GM21825 (cell line): ENCODE measurements at regions not wholly inside any gene's neighbourhood (a gene's known extent, or its start where the extent isn't known, plus 50 kb on each side); places are given as distances from the start of the nearest gene placed in this dataset.

Experiments
- ATAC-seq: cut with Tn5 transposase; IDR thresholded peaks from one replicate; pipeline ENCODE4 v1.9.1; 2021; ENCODE audit warnings: mild to moderate bottlenecking, moderate library complexity; ENCODE audit not compliant: unreplicated experiment

- ATAC-seq = no peak
Measured at GRCh38 chr18:73924307-73924706, 223.3 kb downstream of the FBXO15 start.

- ATAC-seq = no peak
Measured at GRCh38 chr18:73923866-73924265, 223.8 kb downstream of the FBXO15 start.

DNA sequence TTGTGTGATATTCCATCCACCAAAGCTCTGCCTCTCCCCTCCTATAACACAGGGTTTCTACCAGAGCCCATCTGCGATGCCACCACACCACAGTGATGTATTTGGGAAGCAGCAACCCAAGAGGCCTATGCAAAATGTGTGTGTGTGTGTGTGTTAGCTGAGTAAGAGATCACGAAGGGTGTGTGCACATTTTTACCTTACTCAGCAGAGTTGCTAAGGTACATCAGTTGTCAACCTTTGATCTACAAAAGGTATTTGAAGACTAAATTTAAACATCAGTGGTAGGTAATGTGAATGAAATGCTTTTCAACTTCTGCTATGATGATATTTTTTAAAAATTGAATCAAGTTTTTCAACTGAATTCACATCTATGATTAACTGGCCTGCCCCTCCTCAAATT, 227.6 kb downstream of the FBXO15 start:
- no peak for ATAC-seq

GRCh38 chr18:73918816-73919215, 228.8 kb downstream of the FBXO15 start:
- no peak for ATAC-seq

DNA sequence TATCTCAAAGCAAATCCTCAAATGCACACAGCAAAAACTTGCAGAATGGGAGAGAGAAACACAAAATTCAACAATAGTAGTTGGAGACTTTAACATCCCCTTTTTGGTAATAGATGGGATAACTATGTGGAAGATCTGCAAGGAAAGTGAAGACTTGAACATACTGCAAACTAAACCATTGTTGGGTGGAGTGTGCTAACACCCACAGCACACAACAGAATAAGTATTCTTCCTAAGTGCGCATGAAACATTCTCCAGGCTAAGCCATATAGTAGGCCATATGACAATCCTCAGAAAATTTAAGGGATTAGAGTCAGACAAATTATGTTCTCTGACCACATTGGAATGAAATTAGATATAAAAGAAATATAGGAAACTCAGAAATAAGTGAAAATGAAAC, 230.6 kb downstream of the FBXO15 start:
- ATAC-seq = no peak

DNA sequence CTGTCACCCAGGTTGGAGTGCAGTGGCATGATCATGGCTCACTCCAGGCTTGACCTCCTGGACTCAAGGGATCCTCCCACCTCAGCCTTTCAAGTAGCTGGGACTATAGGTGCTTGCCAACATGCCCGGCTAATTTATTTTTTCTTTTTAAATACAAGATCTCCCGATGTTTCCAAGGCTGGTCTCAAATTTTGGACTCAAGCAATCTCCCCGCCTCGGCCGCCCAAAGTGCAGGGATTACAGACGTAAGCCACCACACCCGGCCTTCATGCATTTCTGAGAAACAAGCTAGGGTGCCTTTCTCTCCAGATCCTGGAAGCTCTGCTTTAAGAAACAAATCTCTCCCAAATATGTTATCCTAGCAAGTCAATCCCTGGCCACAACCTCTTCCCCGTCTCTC, 234.1 kb downstream of the FBXO15 start:
- no peak for ATAC-seq

GRCh38 chr18:73908323-73908722, 239.3 kb downstream of the FBXO15 start:
- ATAC-seq = no peak

GRCh38 chr18:73901566-73901965, 246.1 kb downstream of the FBXO15 start:
- ATAC-seq = no peak

GRCh38 chr18:73901151-73901550, 246.5 kb downstream of the FBXO15 start:
- ATAC-seq = no peak

- ATAC-seq = no peak
Measured at GRCh38 chr18:73900106-73900835, 247.4 kb downstream of the FBXO15 start.

DNA sequence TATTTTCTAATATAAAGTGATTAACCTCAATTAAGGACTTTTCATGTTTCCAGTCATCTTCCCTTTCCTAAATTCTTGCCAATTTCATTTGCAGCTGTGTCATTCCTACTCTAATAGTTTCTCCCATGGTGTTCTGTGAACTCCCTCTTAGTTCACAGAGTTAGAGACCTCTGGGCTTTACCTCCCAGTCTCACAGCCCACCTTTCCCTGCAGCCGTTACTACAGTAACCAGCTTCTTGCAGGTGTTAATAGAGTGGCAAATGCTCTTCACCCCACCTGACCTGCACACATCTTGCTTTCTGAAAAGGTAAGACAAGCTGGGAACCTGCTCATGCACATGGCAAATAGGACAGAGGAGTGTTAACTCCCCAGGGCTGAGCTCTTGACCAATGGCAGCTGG, 250.1 kb downstream of the FBXO15 start:
- ATAC-seq = no peak

GRCh38 chr18:73896685-73897084, 250.9 kb downstream of the FBXO15 start:
- ATAC-seq = no peak

- no peak for ATAC-seq
Measured at GRCh38 chr18:73895701-73896100, 251.9 kb downstream of the FBXO15 start.

GRCh38 chr18:73893880-73894279, 253.8 kb downstream of the FBXO15 start:
- ATAC-seq = no peak

GRCh38 chr18:73891572-73892421, 255.8 kb downstream of the FBXO15 start:
- no peak for ATAC-seq

GRCh38 chr18:73888565-73888964, 259.1 kb downstream of the FBXO15 start:
- no peak for ATAC-seq

- ATAC-seq = no peak
Measured at GRCh38 chr18:73887801-73888200, 259.8 kb downstream of the FBXO15 start.

- no peak for ATAC-seq
Measured at GRCh38 chr18:73884868-73885267, 262.8 kb downstream of the FBXO15 start.

- no peak for ATAC-seq
Measured at GRCh38 chr18:73881396-73881917, 266.2 kb downstream of the FBXO15 start.

DNA sequence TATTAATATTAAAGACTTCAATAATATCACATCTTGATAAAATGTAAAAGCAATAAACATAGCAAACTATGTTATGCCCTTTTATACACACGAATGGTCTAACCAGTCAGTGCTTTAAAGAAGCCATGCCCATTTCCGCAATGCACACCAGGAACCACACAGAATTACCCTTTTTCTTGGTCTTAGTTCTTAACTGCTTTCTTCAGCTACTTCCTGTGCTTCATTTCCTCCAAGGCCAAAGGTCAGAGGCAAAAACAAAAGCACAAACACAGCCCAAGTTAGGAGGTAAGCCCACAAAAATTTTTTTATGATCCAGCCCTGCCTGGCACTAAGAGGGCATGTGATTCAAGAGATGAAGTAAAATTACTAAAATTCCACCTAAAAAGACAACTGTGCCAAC, 267.2 kb downstream of the FBXO15 start:
- no peak for ATAC-seq

DNA sequence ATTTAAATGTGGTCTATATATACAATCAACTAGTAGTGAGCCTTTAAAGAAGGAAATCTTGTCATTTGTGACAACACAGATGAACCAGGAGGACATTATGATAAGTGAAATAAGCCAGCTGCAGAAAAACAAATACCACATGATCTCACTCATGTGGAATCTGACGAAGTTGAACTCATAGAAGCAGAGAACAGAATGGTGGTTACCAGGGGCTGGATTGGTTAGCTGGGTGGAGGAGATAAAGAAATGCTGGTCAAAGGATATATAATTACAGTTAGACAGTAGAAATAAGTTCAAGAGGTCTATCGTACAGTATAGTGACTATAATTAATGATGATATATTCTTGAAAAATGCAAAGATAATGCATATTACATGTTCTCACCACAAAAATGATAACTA, 267.9 kb downstream of the FBXO15 start:
- ATAC-seq = no peak

DNA sequence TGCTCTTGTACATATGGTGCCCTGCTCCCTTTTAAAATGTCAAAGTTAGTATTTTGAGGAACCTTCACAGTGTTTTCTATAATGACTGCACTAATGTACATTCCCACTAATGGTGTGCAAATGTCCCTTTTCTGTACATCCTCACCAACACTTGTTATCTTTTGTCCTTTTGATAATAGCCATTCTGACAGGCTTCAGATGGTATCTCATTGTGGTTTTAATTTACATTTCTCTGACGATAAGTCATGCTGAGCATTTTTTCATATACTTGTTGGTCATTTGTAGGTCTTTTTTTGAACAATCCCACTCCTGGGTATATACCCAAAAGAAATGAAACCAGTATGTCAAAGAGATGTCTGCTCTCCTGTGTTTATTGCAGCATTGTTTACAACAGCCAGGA, 268.3 kb downstream of the FBXO15 start:
- no peak for ATAC-seq
